ACHN (cell line): ENCODE measurements at regions not wholly inside any gene's neighbourhood (a gene's known extent, or its start where the extent isn't known, plus 50 kb on each side); places are given as distances from the start of the nearest gene placed in this dataset.

Experiments used
- DNase-seq: peaks from one replicate; pipeline ENCODE4 v3.0.0-alpha.2; 2015
- in situ Hi-C: cut with HindIII; loops from 2 replicates; pipeline ENCODE4 v1.10.0; 2017; ENCODE audit warnings: low sequenced_read_pairs, low pct_ligation_motif_present, low pct_unique_long_range_greater_than_20kb

- DNase-seq, result no peak
- in situ Hi-C loops, result no loop called here
Observed at GRCh38 chr21:32138658-32139057, 140.2 kb downstream of the MIS18A start.

- no peak for DNase-seq
- in situ Hi-C loops, result no loop called here
Observed at GRCh38 chr21:32137931-32138330, 140.9 kb downstream of the MIS18A start.

- in situ Hi-C loops, result no loop called here
- DNase-seq, result no peak
Observed at GRCh38 chr21:32137266-32137665, 141.6 kb downstream of the MIS18A start.

GRCh38 chr21:32136546-32136945 lies 142.3 kb downstream of the MIS18A start:
- no peak for DNase-seq
- in situ Hi-C loops, result no loop called here

GRCh38 chr21:32135401-32136363 lies 143.2 kb downstream of the MIS18A start:
- DNase-seq, result no peak
- in situ Hi-C loops, result no loop called here

- DNase-seq, result no peak
- in situ Hi-C loops, result no loop called here
Observed at GRCh38 chr21:32134441-32135130, 144.3 kb downstream of the MIS18A start.

- no peak for DNase-seq
Observed at GRCh38 chr21:32132881-32133280, 146.0 kb downstream of the MIS18A start.

GRCh38 chr21:32132409-32132808 lies 146.4 kb downstream of the MIS18A start:
- DNase-seq, result no peak
- in situ Hi-C loops, result no loop called here

More at GRCh38 chr21:32132881-32133280, 146.0 kb downstream of the MIS18A start:
- in situ Hi-C loops, result no loop called here

- no peak for DNase-seq
- in situ Hi-C loops, result no loop called here
Observed at GRCh38 chr21:32131960-32132359, 146.9 kb downstream of the MIS18A start.

- in situ Hi-C loops, result no loop called here
- no peak for DNase-seq
Observed at GRCh38 chr21:32131164-32131563, 147.7 kb downstream of the MIS18A start.

- no peak for DNase-seq
- in situ Hi-C loops, result no loop called here
Observed at GRCh38 chr21:32130031-32130891, 148.6 kb downstream of the MIS18A start.

GRCh38 chr21:32127081-32127480 lies 151.8 kb downstream of the MIS18A start:
- DNase-seq, result no peak
- in situ Hi-C loops, result no loop called here

- no peak for DNase-seq
- in situ Hi-C loops, result no loop called here
Observed at GRCh38 chr21:32122082-32122481, 156.8 kb downstream of the MIS18A start.

GRCh38 chr21:32120230-32120629 lies 158.6 kb downstream of the MIS18A start:
- no peak for DNase-seq
- in situ Hi-C loops, result no loop called here

GRCh38 chr21:32119811-32120210 lies 159.0 kb downstream of the MIS18A start:
- in situ Hi-C loops, result no loop called here
- DNase-seq, result no peak

GRCh38 chr21:32119389-32119788 lies 159.5 kb downstream of the MIS18A start:
- in situ Hi-C loops, result no loop called here
- DNase-seq, result no peak

GRCh38 chr21:32114419-32115035 lies 164.3 kb downstream of the MIS18A start:
- in situ Hi-C loops, result no loop called here
- DNase-seq, result no peak

- in situ Hi-C loops, result no loop called here
- no peak for DNase-seq
Observed at GRCh38 chr21:32113486-32113885, 165.4 kb downstream of the MIS18A start.
